Right atrium auricular region (tissue), 2 donors: ENCODE measurements at regions not wholly inside any gene's neighbourhood (a gene's known extent, or its start where the extent isn't known, plus 50 kb on each side); places are given as distances from the start of the nearest gene placed in this dataset.
"Not testable (repeated sequence)": the region's sequence is repeated elsewhere in the genome, so short reads cannot be mapped to it uniquely, and the experiment has no call there.

Experiments used
- DNase-seq: peaks from one replicate; pipeline ENCODE4 v3.0.0-alpha.2; 2019; ENCODE audit warnings: low spot score
- H3K27ac ChIP-seq, 2 donors: fragments of 200-600 bp; sonication (generic); 1 replicate in 1 of 2; 2 replicates in 1 of 2; pipeline ENCODE4 v1.5.1; 2016 to 2019
- H3K27me3 ChIP-seq, 2 donors: fragments of 200-600 bp; sonication (generic); one replicate each; pipeline versions ENCODE4 v1.5.1 to v1.6.0; 2017 to 2019
- H3K36me3 ChIP-seq: fragments of 200-600 bp; sonication (generic); one replicate; pipeline ENCODE4 v1.5.1; 2016
- H3K4me1 ChIP-seq, 2 donors: fragments of 200-600 bp; sonication (generic); one replicate each; pipeline versions ENCODE4 v1.5.1 to v1.6.0; 2017 to 2019
- H3K4me3 ChIP-seq, 2 donors: fragments of 200-600 bp; sonication (generic); 1 replicate in 1 of 2; 2 replicates in 1 of 2; pipeline ENCODE4 v1.5.1; 2017 to 2019; ENCODE audit warnings: mild to moderate bottlenecking in 1 of 2, moderate library complexity in 1 of 2
- H3K9me3 ChIP-seq, 2 donors: fragments of 200-600 bp; sonication (generic); one replicate each; pipeline ENCODE4 v1.5.1; 2019
- CTCF ChIP-seq, 2 donors: fragments of 200-600 bp; sonication (generic); IDR thresholded peaks; one replicate each; pipeline ENCODE4 v1.5.1; 2019; ENCODE audit warnings: antibody characterized with exemption in 2 of 2

DNA sequence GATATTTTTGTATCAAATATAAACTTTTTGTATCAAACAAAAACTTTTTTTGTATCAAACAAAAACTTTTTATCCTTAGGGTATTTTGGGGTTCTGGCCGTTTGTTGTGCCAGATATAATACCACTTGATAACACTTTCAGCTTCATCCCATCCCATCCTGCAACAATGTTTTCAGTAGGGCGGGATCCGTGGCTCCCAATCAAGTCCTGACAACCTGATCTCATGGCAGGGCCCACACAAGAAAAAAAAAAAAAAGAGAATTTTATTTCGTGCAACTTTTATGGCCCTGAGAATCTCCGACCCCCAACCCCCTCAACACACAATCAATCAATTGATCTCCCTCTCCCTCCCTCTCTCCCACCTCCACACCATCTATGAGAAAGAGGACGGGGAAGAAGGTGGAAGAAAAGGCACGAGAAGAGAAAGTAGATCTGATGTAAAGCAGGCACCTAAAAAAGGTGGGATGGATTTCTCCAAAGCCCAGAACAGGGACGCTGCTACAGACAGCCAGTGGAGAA lies 4749.6 kb upstream of the OR11H1 start:
- DNase-seq = no peak
- no peak overlapping the region for H3K27ac ChIP-seq
- H3K4me3 ChIP-seq = no peak overlapping the region
- no peaks in the 10 kb centered on the region for H3K4me1 ChIP-seq
- peaks cover 0 to 11% of the 10 kb centered on the region in 2 donors for H3K9me3 ChIP-seq
- no peaks in the 10 kb centered on the region for H3K36me3 ChIP-seq
- no peaks in the 10 kb centered on the region for H3K27me3 ChIP-seq
- no peak for TF ChIP-seq CTCF (IDR thresholded peaks at IDR 0.05)

GRCh38 chr22:10779200-10779599 lies 4748.8 kb upstream of the OR11H1 start:
- H3K36me3 ChIP-seq, H3K4me3 ChIP-seq, H3K4me1 ChIP-seq, H3K27me3 ChIP-seq, DNase-seq, H3K27ac ChIP-seq: not testable (repeated sequence)
- peaks cover 0 to 11% of the 10 kb centered on the region in 2 donors for H3K9me3 ChIP-seq

- H3K36me3 ChIP-seq = no peaks in the 10 kb centered on the region
- H3K27me3 ChIP-seq = no peaks in the 10 kb centered on the region
- H3K27ac ChIP-seq = no peak overlapping the region
- no peaks in the 10 kb centered on the region for H3K4me1 ChIP-seq
- no peak for DNase-seq
- no peak overlapping the region for H3K4me3 ChIP-seq
- no peak for TF ChIP-seq CTCF (IDR thresholded peaks at IDR 0.05)
- H3K9me3 ChIP-seq = peaks cover 0 to 11% of the 10 kb centered on the region in 2 donors
Measured at GRCh38 chr22:10780281-10780680, 4747.7 kb upstream of the OR11H1 start.

DNA sequence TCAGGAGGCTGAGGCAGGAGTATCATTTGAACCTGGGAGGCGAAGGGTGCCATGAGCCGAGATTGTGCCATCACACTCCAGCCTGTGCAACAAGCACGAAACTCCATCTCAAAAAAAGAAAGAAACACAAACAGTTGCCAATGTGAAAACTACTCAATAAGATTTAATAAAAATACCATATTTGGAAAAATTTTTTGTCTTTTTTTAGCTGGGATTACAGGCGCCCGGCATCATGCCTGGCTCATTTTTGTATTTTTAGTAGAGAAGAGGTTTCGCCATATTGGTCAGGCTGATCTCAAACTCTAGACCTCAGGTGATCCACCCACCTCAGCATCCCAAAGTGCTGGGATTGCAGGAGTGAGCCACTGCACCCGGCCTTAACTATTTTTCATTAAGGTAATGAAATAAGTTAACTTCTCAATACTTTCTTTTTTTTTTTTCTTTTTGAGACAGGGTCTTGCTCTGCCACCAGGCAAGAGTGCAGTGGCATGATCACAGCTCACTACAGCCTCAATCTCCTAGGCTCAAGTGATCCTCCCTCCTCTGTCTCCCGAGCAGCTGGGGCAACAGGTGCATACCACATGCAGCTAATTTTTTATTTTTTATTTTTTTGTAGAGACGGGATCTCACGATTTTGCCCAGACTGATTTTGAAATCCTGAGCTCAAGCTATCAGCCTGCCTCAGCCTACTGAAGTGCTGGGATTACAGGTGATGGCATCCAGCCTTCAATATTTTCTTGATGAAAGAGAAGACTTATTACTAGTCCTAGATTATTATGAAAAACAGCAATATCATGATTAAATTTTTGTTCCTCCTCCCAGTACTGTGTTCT lies 4746.2 kb upstream of the OR11H1 start:
- Histone ChIP-seq H3K4me1 (no peaks in the 10 kb centered on the region), H3K27me3 (no peaks in the 10 kb centered on the region), H3K36me3 (no peaks in the 10 kb centered on the region), H3K9me3 (peaks cover 0 to 11% of the 10 kb centered on the region in 2 donors), H3K4me3 (no peak overlapping the region), H3K27ac (no peak overlapping the region)
- no peak for TF ChIP-seq CTCF (IDR thresholded peaks at IDR 0.05)
- DNase-seq = no peak
